DOHH2 (cell line): ENCODE measurements at regions not wholly inside any gene's neighbourhood (a gene's known extent, or its start where the extent isn't known, plus 50 kb on each side); places are given as distances from the start of the nearest gene placed in this dataset.

ENCODE experiments used
- CTCF ChIP-seq: fragments of 200-600 bp; sonication (generic); IDR thresholded peaks from one replicate; pipeline ENCODE4 v1.5.1; 2014; ENCODE audit warnings: antibody characterized with exemption, mild to moderate bottlenecking, low read depth, low read length; ENCODE audit not compliant: poor library complexity, severe bottlenecking
- EZH2phosphoT487 ChIP-seq: fragments of 200-600 bp; sonication (generic); IDR thresholded peaks from 2 replicates; pipeline ENCODE4 v1.6.1; 2017; ENCODE audit warnings: borderline replicate concordance, mild to moderate bottlenecking, antibody characterized with exemption, low read length, moderate library complexity, mixed read lengths

GRCh38 chr3:31187380-31187779, 292.9 kb upstream of the GADL1 start:
- TF ChIP-seq CTCF (no peak), EZH2phosphoT487 (no peak)
